ENCODE measurements at regions not wholly inside any gene's neighbourhood (a gene's known extent, or its start where the extent isn't known, plus 50 kb on each side); places are given as distances from the start of the nearest gene placed in this dataset.
"Not testable (repeated sequence)": the region's sequence is repeated elsewhere in the genome, so short reads cannot be mapped to it uniquely, and the experiment has no call there.

GRCh38 chr4:14125375-14126129, 498.0 kb upstream of the BOD1L1 start:
- peak; percentile 68 for DNase-seq

- DNase-seq, result no peak
Measured at GRCh38 chr4:14130551-14130950, 503.0 kb upstream of the BOD1L1 start.

GRCh38 chr4:14131335-14131734, 503.8 kb upstream of the BOD1L1 start:
- no peak for DNase-seq

- DNase-seq, result no peak
Measured at GRCh38 chr4:14132301-14132700, 504.8 kb upstream of the BOD1L1 start.

GRCh38 chr4:14138106-14138505, 510.6 kb upstream of the BOD1L1 start:
- no peak for DNase-seq

- no peak for DNase-seq
Measured at GRCh38 chr4:14143892-14144291, 516.4 kb upstream of the BOD1L1 start.

- DNase-seq, result no peak
Measured at GRCh38 chr4:14149176-14150053, 521.9 kb upstream of the BOD1L1 start.

GRCh38 chr4:14151101-14151500, 523.6 kb upstream of the BOD1L1 start:
- DNase-seq, result no peak

- no peak for DNase-seq
Measured at GRCh38 chr4:14152834-14153519, 525.5 kb upstream of the BOD1L1 start.

GRCh38 chr4:14155803-14156202, 528.3 kb upstream of the BOD1L1 start:
- DNase-seq, result no peak

GRCh38 chr4:14157262-14157661, 529.7 kb upstream of the BOD1L1 start:
- DNase-seq, result no peak

- no peak for DNase-seq
Measured at GRCh38 chr4:14165222-14165920, 537.8 kb upstream of the BOD1L1 start.

GRCh38 chr4:14167876-14168510, 540.5 kb upstream of the BOD1L1 start:
- DNase-seq, result no peak

- peak; percentile 6 for DNase-seq
Measured at GRCh38 chr4:14168919-14169318, 541.4 kb upstream of the BOD1L1 start.

GRCh38 chr4:14169460-14169859, 541.9 kb upstream of the BOD1L1 start:
- DNase-seq, result no peak

- DNase-seq, result not testable (repeated sequence)
Measured at GRCh38 chr4:14169940-14170339, 542.4 kb upstream of the BOD1L1 start.

- no peak for DNase-seq
Measured at GRCh38 chr4:14176613-14177012, 549.1 kb upstream of the BOD1L1 start.

- DNase-seq, result no peak
Measured at GRCh38 chr4:14177987-14178386, 550.5 kb upstream of the BOD1L1 start.

- no peak for DNase-seq
Measured at GRCh38 chr4:14178421-14178820, 550.9 kb upstream of the BOD1L1 start.

GRCh38 chr4:14180166-14180565, 552.6 kb upstream of the BOD1L1 start:
- DNase-seq, result no peak

GRCh38 chr4:14180983-14181601, 553.6 kb upstream of the BOD1L1 start:
- DNase-seq, result no peak

- no peak for DNase-seq
Measured at GRCh38 chr4:14182148-14182547, 554.6 kb upstream of the BOD1L1 start.

All from OCI-M1 (cell line).